ENCODE measurements at regions not wholly inside any gene's neighbourhood (a gene's known extent, or its start where the extent isn't known, plus 50 kb on each side); places are given as distances from the start of the nearest gene placed in this dataset.
A peak's percentile ranks its signal among the peaks of the same experiment; 100 is the strongest.

- TF ChIP-seq TRIM24 (IDR thresholded peaks at IDR 0.05), result no peak
- no peak for TF ChIP-seq NFE2L1 (tag; IDR thresholded peaks at IDR 0.05; ENCODE audit: borderline replicate concordance, low read depth)
- no peak; the same call in 1 of the 2 replicates for TF ChIP-seq BHLHE40 (IDR thresholded peaks at IDR 0.05; ENCODE audit: low read length)
- TF ChIP-seq, protein P1, sequence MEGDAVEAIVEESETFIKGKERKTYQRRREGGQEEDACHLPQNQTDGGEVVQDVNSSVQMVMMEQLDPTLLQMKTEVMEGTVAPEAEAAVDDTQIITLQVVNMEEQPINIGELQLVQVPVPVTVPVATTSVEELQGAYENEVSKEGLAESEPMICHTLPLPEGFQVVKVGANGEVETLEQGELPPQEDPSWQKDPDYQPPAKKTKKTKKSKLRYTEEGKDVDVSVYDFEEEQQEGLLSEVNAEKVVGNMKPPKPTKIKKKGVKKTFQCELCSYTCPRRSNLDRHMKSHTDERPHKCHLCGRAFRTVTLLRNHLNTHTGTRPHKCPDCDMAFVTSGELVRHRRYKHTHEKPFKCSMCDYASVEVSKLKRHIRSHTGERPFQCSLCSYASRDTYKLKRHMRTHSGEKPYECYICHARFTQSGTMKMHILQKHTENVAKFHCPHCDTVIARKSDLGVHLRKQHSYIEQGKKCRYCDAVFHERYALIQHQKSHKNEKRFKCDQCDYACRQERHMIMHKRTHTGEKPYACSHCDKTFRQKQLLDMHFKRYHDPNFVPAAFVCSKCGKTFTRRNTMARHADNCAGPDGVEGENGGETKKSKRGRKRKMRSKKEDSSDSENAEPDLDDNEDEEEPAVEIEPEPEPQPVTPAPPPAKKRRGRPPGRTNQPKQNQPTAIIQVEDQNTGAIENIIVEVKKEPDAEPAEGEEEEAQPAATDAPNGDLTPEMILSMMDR (IDR thresholded peaks at IDR 0.05 in 2 of 3, conservative IDR thresholded peaks at IDR 0.05 in 1 of 3; ENCODE audit: insufficient read depth in 2 of 3, low read depth in 1 of 3, low read length in 3 of 3), result peak; percentile 94 to 99 (median 97)
- TF ChIP-seq HDAC6 (IDR thresholded peaks at IDR 0.05; ENCODE audit: low read depth, low read length), result no peak
- no peak for TF ChIP-seq GABPA (tag; conservative IDR thresholded peaks at IDR 0.05; ENCODE audit: low read depth)
Observed at GRCh38 chr1:231091831-231092301, 51.8 kb upstream of the FAM89A start.

Measured in K562 (cell line).